Fibroblast of lung (primary cell): ENCODE measurements at regions not wholly inside any gene's neighbourhood (a gene's known extent, or its start where the extent isn't known, plus 50 kb on each side); places are given as distances from the start of the nearest gene placed in this dataset.

Source experiments
- DNase-seq, 2 donors: peaks; one replicate each; pipeline versions ENCODE4 v3.0.0 to v3.0.0-alpha.2; 2010; ENCODE audit warnings: low read depth in 2 of 2
- H2AFZ ChIP-seq: 2 replicates; pipeline ENCODE4 v1.5.1; 2012; ENCODE audit warnings: low read length, control low read depth, inconsistent platforms
- H3K27ac ChIP-seq: 2 replicates; pipeline ENCODE4 v1.5.1; 2011; ENCODE audit warnings: low read length, control low read depth; ENCODE audit not compliant: insufficient read depth
- H3K27me3 ChIP-seq: 2 replicates; pipeline ENCODE4 v1.5.1; 2011; ENCODE audit warnings: mild to moderate bottlenecking, low read length; ENCODE audit not compliant: control insufficient read depth, insufficient read depth
- H3K36me3 ChIP-seq: 2 replicates; pipeline ENCODE4 v1.5.1; 2011; ENCODE audit warnings: low read length; ENCODE audit not compliant: control insufficient read depth, insufficient read depth
- H3K4me1 ChIP-seq: 2 replicates; pipeline ENCODE4 v1.5.1; 2011; ENCODE audit warnings: low read length; ENCODE audit not compliant: control insufficient read depth, insufficient read depth; ENCODE audit errors: extremely low read depth
- H3K4me2 ChIP-seq: 2 replicates; pipeline ENCODE4 v1.5.1; 2011; ENCODE audit warnings: low read length, control low read depth; ENCODE audit not compliant: insufficient read depth; ENCODE audit errors: extremely low read depth
- H3K4me3 ChIP-seq, 4 experiments: fragments of 200-600 bp in 1 of 4; sonication (generic) in 1 of 4; replicated peaks in 1 of 4; 2 replicates each; pipeline ENCODE4 v1.5.1; 2011 to 2016; ENCODE audit warnings: low read length in 4 of 4, low read depth in 3 of 4, mild to moderate bottlenecking in 3 of 4, control low read depth in 2 of 4, inconsistent platforms in 1 of 4, mixed read lengths in 1 of 4; ENCODE audit not compliant: insufficient read depth in 1 of 4; ENCODE audit errors: control extremely low read depth in 1 of 4
- H3K79me2 ChIP-seq: 2 replicates; pipeline ENCODE4 v1.5.1; 2012; ENCODE audit warnings: mild to moderate bottlenecking, low read length, inconsistent platforms; ENCODE audit not compliant: control insufficient read depth, insufficient read depth
- H3K9ac ChIP-seq: 2 replicates; pipeline ENCODE4 v1.5.1; 2011; ENCODE audit warnings: mild to moderate bottlenecking, low read length, control low read depth; ENCODE audit not compliant: insufficient read depth
- H3K9me3 ChIP-seq: 2 replicates; pipeline ENCODE4 v1.5.1; 2012; ENCODE audit warnings: low read depth, low read length; ENCODE audit not compliant: control insufficient read depth, insufficient read depth
- H4K20me1 ChIP-seq: 2 replicates; pipeline ENCODE4 v1.5.1; 2011; ENCODE audit warnings: low read length; ENCODE audit not compliant: control insufficient read depth, insufficient read depth; ENCODE audit errors: extremely low read depth
- CTCF ChIP-seq, 2 donors: IDR thresholded peaks in 1 of 2; conservative IDR thresholded peaks in 1 of 2; 1 replicate in 1 of 2; 2 replicates in 1 of 2; pipeline ENCODE4 v1.5.1; 2011 to 2012; ENCODE audit warnings: low read length in 2 of 2, control low read depth in 1 of 2, inconsistent platforms in 1 of 2, low read depth in 1 of 2, mild to moderate bottlenecking in 1 of 2
- EZH2 ChIP-seq: IDR thresholded peaks from 2 replicates; pipeline ENCODE4 v1.5.1; 2012; ENCODE audit warnings: low read length, control low read depth, mild to moderate bottlenecking; ENCODE audit errors: missing control alignments

GRCh38 chr4:15244354-15244753 is 183.5 kb upstream of the C1QTNF7 start:
- no peaks in the 10 kb centered on the region for H3K79me2 ChIP-seq
- no peak overlapping the region for H2AFZ ChIP-seq
- peak; percentile 49 to 74 for DNase-seq
- no peaks in the 10 kb centered on the region for H3K9me3 ChIP-seq
- H3K27ac ChIP-seq, result no peak overlapping the region
- no peak overlapping the region for H3K9ac ChIP-seq
- no peaks in the 10 kb centered on the region for H3K36me3 ChIP-seq
- no peaks in the 10 kb centered on the region for H3K27me3 ChIP-seq
- H3K4me2 ChIP-seq, result no peak overlapping the region
- H3K4me1 ChIP-seq, result peaks cover 7% of the 10 kb centered on the region
- H3K4me3 ChIP-seq, result no peak overlapping the region
- no peaks in the 10 kb centered on the region for H4K20me1 ChIP-seq
- no peak for TF ChIP-seq EZH2
- TF ChIP-seq CTCF (conservative IDR thresholded peaks at IDR 0.05 in 1 of 2, IDR thresholded peaks at IDR 0.05 in 1 of 2; ENCODE audit: low read depth in 1 of 2, low read length in 2 of 2), result no peak

GRCh38 chr4:15245006-15245530 is 182.8 kb upstream of the C1QTNF7 start:
- DNase-seq, result peak in 1 of 2 donors; percentile 7
- no peaks in the 10 kb centered on the region for H3K36me3 ChIP-seq
- H3K9ac ChIP-seq, result no peak overlapping the region
- H3K4me2 ChIP-seq, result no peak overlapping the region
- no peak overlapping the region for H2AFZ ChIP-seq
- H3K4me1 ChIP-seq, result peaks cover 3% of the 10 kb centered on the region
- no peaks in the 10 kb centered on the region for H3K9me3 ChIP-seq
- TF ChIP-seq EZH2, result no peak
- TF ChIP-seq CTCF (conservative IDR thresholded peaks at IDR 0.05 in 1 of 2, IDR thresholded peaks at IDR 0.05 in 1 of 2; ENCODE audit: low read depth in 1 of 2, low read length in 2 of 2), result no peak
- no peaks in the 10 kb centered on the region for H4K20me1 ChIP-seq
- no peak overlapping the region for H3K4me3 ChIP-seq
- no peaks in the 10 kb centered on the region for H3K79me2 ChIP-seq
- no peaks in the 10 kb centered on the region for H3K27me3 ChIP-seq
- H3K27ac ChIP-seq, result no peak overlapping the region

- Histone ChIP-seq H3K4me1 (no peaks in the 10 kb centered on the region), H3K79me2 (no peaks in the 10 kb centered on the region), H4K20me1 (no peaks in the 10 kb centered on the region), H3K27me3 (no peaks in the 10 kb centered on the region), H3K4me3 (no peak overlapping the region), H3K9ac (no peak overlapping the region), H3K36me3 (no peaks in the 10 kb centered on the region), H2AFZ (no peak overlapping the region), H3K4me2 (no peak overlapping the region), H3K9me3 (no peaks in the 10 kb centered on the region), H3K27ac (no peak overlapping the region)
- peak; percentile 27 to 76 for DNase-seq
- TF ChIP-seq CTCF (conservative IDR thresholded peaks at IDR 0.05 in 1 of 2, IDR thresholded peaks at IDR 0.05 in 1 of 2; ENCODE audit: low read depth in 1 of 2, low read length in 2 of 2), result no peak
- TF ChIP-seq EZH2, result no peak
Measured at GRCh38 chr4:15250021-15250441, 177.8 kb upstream of the C1QTNF7 start.
